Mesothelial cell of epicardium (in vitro differentiated cells): ENCODE measurements at regions not wholly inside any gene's neighbourhood (a gene's known extent, or its start where the extent isn't known, plus 50 kb on each side); places are given as distances from the start of the nearest gene placed in this dataset.
A peak's percentile ranks its signal among the peaks of the same experiment; 100 is the strongest.
"Not testable (repeated sequence)": the region's sequence is repeated elsewhere in the genome, so short reads cannot be mapped to it uniquely, and the experiment has no call there.

ENCODE experiments used
- DNase-seq, 2 experiments: peaks; one replicate each; pipeline ENCODE4 v3.0.0; 2021; ENCODE audit warnings: low spot score in 2 of 2; ENCODE audit not compliant: unreplicated experiment in 2 of 2
- H3K27ac Mint-ChIP-seq: 2 replicates; pipeline ENCODE4 v1.8.0; 2021; ENCODE audit warnings: mixed read lengths
- H3K27me3 Mint-ChIP-seq: 2 replicates; pipeline ENCODE4 v1.8.0; 2021; ENCODE audit warnings: low read depth, mixed read lengths
- H3K36me3 Mint-ChIP-seq: 2 replicates; pipeline ENCODE4 v1.8.0; 2021; ENCODE audit warnings: mixed read lengths
- H3K4me1 Mint-ChIP-seq: 2 replicates; pipeline ENCODE4 v1.8.0; 2021; ENCODE audit warnings: mixed read lengths
- H3K4me3 Mint-ChIP-seq: 2 replicates; pipeline ENCODE4 v1.8.0; 2021; ENCODE audit warnings: mild to moderate bottlenecking, moderate library complexity, mixed read lengths
- H3K9me3 Mint-ChIP-seq: 2 replicates; pipeline ENCODE4 v1.8.0; 2021; ENCODE audit warnings: mixed read lengths
- TF ChIP-seq, protein P1 (sequence below): fragments of 200-600 bp; sonication (generic); IDR thresholded peaks from one replicate; pipeline ENCODE4 v1.5.0; 2021; ENCODE audit warnings: antibody characterized with exemption; ENCODE audit not compliant: unreplicated experiment

DNA sequence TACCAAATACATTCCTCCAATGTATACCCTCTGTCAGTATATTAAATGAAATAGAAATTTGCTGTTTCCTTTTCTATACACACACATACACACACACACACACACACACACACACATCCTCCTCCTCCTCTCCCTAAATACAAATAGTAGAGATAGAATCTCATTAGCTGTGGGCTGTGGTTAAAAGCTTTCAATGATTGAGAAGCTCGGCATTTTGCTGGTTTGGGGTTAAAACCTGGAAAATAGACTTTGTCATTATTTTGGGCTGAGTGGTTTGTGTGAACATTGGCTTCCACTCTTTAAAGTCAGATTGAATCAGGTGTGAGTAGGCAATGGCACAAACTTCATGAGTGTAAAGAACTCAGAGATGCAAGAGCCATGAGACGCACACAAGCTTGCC is 596.0 kb downstream of the XPNPEP1 start:
- H3K9me3 Mint-ChIP-seq: no peaks in the 10 kb centered on the region
- no peaks in the 10 kb centered on the region for H3K36me3 Mint-ChIP-seq
- H3K27me3 Mint-ChIP-seq: no peaks in the 10 kb centered on the region
- no peak for DNase-seq
- no peak overlapping the region for H3K27ac Mint-ChIP-seq
- H3K4me1 Mint-ChIP-seq: no peaks in the 10 kb centered on the region
- TF ChIP-seq, protein P1, sequence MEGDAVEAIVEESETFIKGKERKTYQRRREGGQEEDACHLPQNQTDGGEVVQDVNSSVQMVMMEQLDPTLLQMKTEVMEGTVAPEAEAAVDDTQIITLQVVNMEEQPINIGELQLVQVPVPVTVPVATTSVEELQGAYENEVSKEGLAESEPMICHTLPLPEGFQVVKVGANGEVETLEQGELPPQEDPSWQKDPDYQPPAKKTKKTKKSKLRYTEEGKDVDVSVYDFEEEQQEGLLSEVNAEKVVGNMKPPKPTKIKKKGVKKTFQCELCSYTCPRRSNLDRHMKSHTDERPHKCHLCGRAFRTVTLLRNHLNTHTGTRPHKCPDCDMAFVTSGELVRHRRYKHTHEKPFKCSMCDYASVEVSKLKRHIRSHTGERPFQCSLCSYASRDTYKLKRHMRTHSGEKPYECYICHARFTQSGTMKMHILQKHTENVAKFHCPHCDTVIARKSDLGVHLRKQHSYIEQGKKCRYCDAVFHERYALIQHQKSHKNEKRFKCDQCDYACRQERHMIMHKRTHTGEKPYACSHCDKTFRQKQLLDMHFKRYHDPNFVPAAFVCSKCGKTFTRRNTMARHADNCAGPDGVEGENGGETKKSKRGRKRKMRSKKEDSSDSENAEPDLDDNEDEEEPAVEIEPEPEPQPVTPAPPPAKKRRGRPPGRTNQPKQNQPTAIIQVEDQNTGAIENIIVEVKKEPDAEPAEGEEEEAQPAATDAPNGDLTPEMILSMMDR: no peak
- H3K4me3 Mint-ChIP-seq: no peak overlapping the region

DNA sequence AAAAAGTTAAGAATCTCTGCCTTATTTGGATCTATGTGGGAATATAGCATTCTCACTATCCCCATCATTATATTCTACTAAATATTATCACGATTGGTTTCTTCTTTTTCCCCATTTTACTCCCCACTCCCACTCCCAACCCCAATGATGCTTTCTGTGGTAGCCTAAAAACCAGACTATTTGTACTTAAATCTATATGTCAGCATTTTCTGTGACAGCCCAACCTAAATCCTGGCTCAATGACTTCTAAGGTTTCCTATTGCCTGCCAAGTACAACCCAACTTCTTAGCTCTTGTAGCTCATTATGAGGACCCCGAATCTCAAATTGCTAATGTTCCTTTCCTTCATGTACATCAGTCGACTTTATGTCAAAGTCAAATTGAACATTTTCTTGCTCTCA is 598.6 kb downstream of the XPNPEP1 start:
- H3K9me3 Mint-ChIP-seq: peaks cover 15% of the 10 kb centered on the region
- H3K36me3 Mint-ChIP-seq: no peaks in the 10 kb centered on the region
- TF ChIP-seq, protein P1: no peak
- no peak overlapping the region for H3K4me3 Mint-ChIP-seq
- DNase-seq: no peak
- H3K27me3 Mint-ChIP-seq: no peaks in the 10 kb centered on the region
- no peaks in the 10 kb centered on the region for H3K4me1 Mint-ChIP-seq
- H3K27ac Mint-ChIP-seq: no peak overlapping the region

DNA sequence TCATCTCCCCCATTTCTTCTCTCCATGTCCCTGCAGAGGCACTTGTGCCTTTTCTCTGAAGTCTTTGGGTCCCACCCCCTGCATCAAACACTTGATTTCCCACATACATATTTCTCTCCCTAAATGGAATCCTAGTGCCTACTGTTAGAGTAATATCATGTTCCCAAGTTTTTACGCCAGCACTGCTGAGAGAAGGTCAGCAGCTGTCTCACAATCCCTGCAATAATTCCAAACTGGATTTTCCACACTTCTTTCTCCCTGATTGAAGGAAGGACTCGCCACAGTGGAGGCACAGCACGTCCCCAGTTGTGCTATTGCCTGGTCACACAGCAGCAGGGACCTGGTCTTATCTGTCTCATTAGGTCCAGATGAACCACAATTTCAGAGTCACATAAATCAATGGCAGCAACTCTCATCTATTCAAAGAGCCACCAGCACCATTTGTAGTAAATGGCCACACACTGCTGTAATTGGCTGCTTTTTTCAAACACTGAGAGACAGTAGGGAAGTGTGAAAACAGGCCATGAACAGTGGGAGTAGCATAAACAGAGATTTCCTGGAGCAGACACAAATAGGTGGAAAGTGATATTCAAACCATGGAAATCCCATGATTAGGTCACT is 605.5 kb downstream of the XPNPEP1 start:
- no peak overlapping the region for H3K27ac Mint-ChIP-seq
- H3K36me3 Mint-ChIP-seq: no peaks in the 10 kb centered on the region
- TF ChIP-seq, protein P1: no peak
- peaks cover 15% of the 10 kb centered on the region for H3K9me3 Mint-ChIP-seq
- H3K4me3 Mint-ChIP-seq: no peak overlapping the region
- DNase-seq: no peak
- no peaks in the 10 kb centered on the region for H3K4me1 Mint-ChIP-seq
- no peaks in the 10 kb centered on the region for H3K27me3 Mint-ChIP-seq

DNA sequence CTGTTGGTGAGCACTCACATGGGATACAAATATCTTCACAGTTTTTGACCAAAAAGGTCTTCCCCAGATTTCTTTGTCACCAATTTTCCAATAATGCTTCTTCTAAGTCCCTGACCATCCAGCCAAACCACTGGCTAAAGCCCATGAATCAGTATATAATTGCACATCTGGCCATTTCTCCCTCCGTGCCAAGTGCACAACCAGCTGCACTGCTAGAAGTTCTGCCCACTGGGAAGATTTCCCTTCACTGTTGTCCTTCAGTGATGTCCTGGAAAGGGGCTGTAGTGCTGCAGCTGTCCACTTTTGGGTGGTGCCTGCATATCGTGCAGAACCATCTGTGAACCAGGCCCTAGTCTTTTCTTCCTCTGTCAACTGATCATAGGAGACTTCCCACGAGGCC is 609.3 kb downstream of the XPNPEP1 start:
- not testable (repeated sequence) for H3K4me1 Mint-ChIP-seq, H3K27me3 Mint-ChIP-seq, DNase-seq, H3K4me3 Mint-ChIP-seq, H3K27ac Mint-ChIP-seq, H3K9me3 Mint-ChIP-seq, H3K36me3 Mint-ChIP-seq

DNA sequence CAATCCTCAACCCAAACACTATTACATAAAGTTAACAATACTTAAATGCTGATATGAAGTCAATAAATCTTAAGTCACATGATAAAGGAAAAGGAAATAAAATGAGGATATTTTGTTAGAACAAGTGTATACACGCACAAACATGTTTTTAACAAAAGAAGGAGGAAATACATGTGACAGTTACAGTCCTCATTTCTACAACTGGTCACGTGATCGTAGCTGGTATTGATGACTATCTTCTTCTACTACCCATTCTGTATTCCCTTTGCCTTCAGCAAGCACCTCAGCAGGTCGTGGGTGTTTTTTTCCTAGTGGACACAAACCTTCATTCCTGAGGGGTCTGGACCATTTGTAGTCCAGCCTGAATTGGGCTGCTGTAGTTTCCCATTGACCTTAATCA is 610.8 kb downstream of the XPNPEP1 start:
- DNase-seq, H3K36me3 Mint-ChIP-seq, H3K9me3 Mint-ChIP-seq, H3K27me3 Mint-ChIP-seq, H3K4me3 Mint-ChIP-seq, H3K4me1 Mint-ChIP-seq, H3K27ac Mint-ChIP-seq: not testable (repeated sequence)

DNA sequence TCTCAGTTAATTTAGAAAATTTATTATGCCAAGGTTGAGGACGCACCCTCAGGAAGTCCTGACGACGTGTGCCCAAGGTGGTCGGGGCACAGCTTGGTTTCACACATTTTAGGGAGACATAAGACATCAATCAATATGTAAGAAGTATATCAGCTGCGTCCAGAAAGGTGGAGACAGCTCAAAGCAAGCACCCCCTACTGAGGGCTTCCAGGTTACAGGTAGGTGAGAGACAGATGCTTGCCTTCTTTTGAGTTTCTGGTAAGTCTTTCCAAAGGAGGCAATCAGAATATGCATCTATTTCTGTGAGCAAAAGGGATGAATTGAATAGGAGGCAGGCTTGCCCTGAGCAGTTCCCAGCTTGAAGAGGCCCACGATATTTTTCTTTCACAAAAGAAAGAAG is 614.3 kb downstream of the XPNPEP1 start:
- no peak for DNase-seq
- Mint-ChIP-seq H3K36me3 (no peaks in the 10 kb centered on the region), H3K27me3 (no peaks in the 10 kb centered on the region), H3K4me3 (no peak overlapping the region), H3K9me3 (no peaks in the 10 kb centered on the region), H3K4me1 (peaks cover 23% of the 10 kb centered on the region), H3K27ac (no peak overlapping the region)
- TF ChIP-seq, protein P1: no peak

DNA sequence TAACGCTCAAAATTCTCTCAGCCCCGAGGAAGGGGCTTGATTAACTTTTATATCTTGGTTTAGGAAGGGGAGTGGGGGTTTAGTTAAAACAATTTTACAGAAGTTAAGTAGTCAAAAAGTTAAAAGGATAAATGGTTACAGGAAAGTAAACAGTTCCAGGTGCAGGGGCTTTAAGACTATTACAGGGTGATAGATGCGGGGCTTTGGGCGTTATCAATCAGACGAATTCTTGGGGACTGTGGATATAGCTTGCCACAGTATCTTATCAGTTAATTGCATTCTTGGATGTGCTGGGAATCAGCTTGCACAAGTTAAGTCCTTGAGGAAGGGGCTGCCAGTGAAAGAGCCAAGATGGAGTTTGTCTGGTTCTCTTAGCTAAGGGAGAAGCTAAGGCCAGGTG is 616.2 kb downstream of the XPNPEP1 start:
- peaks cover 23% of the 10 kb centered on the region for H3K4me1 Mint-ChIP-seq
- H3K27me3 Mint-ChIP-seq, H3K9me3 Mint-ChIP-seq, DNase-seq, H3K36me3 Mint-ChIP-seq, H3K4me3 Mint-ChIP-seq: not testable (repeated sequence)
- H3K27ac Mint-ChIP-seq: peak overlapping the region; percentile 17
